Astrocyte of the cerebellum (primary cell): ENCODE measurements at regions not wholly inside any gene's neighbourhood (a gene's known extent, or its start where the extent isn't known, plus 50 kb on each side); places are given as distances from the start of the nearest gene placed in this dataset.
A peak's percentile ranks its signal among the peaks of the same experiment; 100 is the strongest.

ENCODE experiments used
- DNase-seq: peaks from one replicate; pipeline ENCODE4 v3.0.0-alpha.2; 2011; ENCODE audit warnings: low read depth
- H3K4me3 ChIP-seq: 2 replicates; pipeline ENCODE4 v1.5.1; 2011; ENCODE audit warnings: mild to moderate bottlenecking, low read depth, low read length, moderate library complexity
- CTCF ChIP-seq: IDR thresholded peaks from 2 replicates; pipeline ENCODE4 v1.5.1; 2012; ENCODE audit warnings: low read length, low read depth, moderate library complexity, mild to moderate bottlenecking; ENCODE audit errors: missing control alignments
- in situ Hi-C: cut with HindIII; loops from 2 replicates; pipeline ENCODE4 v1.10.0; 2017; ENCODE audit warnings: low sequenced_read_pairs

DNA sequence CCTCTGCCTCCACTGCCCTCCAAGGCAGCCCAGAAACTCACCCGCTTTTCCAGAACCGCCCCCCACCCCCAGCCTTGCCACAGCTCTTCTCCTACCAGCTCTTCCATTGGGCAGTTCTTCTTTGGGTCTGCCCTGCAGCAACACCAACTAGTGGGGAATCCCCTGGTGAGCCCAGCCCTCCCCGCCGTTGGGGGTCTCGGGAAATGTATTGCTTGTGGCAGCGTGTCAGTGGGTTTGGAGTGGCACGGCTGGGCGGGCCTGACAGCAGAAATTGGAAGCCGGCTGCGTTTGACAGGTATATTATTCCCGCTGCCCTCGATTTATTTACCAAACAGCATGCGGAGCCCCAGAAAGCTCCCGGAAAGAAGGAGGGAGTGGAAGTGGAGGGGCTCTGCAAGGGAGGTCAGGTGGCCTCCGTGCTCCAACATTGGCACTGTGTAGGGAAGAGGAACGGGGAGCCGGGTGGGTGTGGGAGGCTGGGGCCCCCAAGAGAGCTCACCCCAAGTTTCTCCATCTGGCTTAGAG lies 65.2 kb upstream of the NECTIN1 start:
- no peak for DNase-seq
- in situ Hi-C loops: no loop called here
- TF ChIP-seq CTCF: no peak
- H3K4me3 ChIP-seq: no peak overlapping the region

GRCh38 chr11:119793335-119793984 lies 64.5 kb upstream of the NECTIN1 start:
- in situ Hi-C loops: no loop called here
- H3K4me3 ChIP-seq: no peak overlapping the region
- no peak for DNase-seq
- no peak for TF ChIP-seq CTCF

DNA sequence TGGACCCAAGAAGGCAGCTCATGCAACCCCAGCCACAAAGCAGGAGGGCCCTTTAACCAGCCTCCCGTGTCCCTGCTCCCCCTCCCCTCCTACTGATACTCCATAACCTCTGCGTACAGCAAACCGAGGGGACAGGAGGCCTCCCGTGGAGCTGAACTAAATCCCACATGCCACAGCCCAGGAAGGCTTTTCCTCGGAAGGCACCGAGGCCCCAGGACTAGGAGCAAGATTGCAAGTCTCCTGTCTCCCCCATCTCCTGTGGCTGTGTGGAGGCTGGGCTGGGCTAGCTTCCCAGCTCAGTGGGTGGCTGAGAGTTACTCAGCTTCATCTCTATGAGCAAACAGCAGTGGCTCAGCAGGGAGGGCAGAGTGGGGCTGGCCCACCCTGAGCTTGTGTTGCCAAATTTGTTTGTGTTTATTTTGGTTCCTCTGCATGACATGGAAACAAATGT lies 62.7 kb upstream of the NECTIN1 start:
- no peak overlapping the region for H3K4me3 ChIP-seq
- in situ Hi-C loops: no loop called here
- DNase-seq: peak; percentile 19
- no peak for TF ChIP-seq CTCF

DNA sequence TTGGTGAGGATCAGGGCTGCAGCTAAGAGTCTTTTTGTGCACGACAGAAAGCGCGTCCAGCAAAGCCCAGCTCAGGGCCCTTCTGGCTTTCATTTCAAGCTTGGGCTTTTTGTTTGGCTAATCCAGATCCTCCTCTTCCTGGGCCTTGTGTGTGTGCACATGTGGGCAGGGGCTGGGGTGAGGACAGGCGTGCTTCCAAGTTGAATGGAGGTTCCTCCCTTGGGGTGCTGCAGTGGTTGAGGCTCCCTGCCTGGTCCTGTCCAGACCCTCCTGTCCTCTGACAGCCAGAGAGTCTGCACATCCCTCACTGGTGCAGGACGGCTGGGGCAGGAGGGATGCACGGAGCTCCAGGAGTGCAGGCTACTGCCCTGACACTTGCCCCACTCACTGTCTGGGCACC lies 62.0 kb upstream of the NECTIN1 start:
- no peak for DNase-seq
- TF ChIP-seq CTCF: no peak
- H3K4me3 ChIP-seq: no peak overlapping the region
- in situ Hi-C loops: no loop called here

- TF ChIP-seq CTCF: no peak
- DNase-seq: no peak
- in situ Hi-C loops: no loop called here
- H3K4me3 ChIP-seq: no peak overlapping the region
Observed at GRCh38 chr11:119790476-119790875, 61.5 kb upstream of the NECTIN1 start.

- no peak for TF ChIP-seq CTCF
- in situ Hi-C loops: no loop called here
- DNase-seq: no peak
- no peak overlapping the region for H3K4me3 ChIP-seq
Observed at GRCh38 chr11:119789766-119790407, 60.9 kb upstream of the NECTIN1 start.
